ENCODE measurements at regions not wholly inside any gene's neighbourhood (a gene's known extent, or its start where the extent isn't known, plus 50 kb on each side); places are given as distances from the start of the nearest gene placed in this dataset.

- TF ChIP-seq, protein P1, sequence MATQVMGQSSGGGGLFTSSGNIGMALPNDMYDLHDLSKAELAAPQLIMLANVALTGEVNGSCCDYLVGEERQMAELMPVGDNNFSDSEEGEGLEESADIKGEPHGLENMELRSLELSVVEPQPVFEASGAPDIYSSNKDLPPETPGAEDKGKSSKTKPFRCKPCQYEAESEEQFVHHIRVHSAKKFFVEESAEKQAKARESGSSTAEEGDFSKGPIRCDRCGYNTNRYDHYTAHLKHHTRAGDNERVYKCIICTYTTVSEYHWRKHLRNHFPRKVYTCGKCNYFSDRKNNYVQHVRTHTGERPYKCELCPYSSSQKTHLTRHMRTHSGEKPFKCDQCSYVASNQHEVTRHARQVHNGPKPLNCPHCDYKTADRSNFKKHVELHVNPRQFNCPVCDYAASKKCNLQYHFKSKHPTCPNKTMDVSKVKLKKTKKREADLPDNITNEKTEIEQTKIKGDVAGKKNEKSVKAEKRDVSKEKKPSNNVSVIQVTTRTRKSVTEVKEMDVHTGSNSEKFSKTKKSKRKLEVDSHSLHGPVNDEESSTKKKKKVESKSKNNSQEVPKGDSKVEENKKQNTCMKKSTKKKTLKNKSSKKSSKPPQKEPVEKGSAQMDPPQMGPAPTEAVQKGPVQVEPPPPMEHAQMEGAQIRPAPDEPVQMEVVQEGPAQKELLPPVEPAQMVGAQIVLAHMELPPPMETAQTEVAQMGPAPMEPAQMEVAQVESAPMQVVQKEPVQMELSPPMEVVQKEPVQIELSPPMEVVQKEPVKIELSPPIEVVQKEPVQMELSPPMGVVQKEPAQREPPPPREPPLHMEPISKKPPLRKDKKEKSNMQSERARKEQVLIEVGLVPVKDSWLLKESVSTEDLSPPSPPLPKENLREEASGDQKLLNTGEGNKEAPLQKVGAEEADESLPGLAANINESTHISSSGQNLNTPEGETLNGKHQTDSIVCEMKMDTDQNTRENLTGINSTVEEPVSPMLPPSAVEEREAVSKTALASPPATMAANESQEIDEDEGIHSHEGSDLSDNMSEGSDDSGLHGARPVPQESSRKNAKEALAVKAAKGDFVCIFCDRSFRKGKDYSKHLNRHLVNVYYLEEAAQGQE (IDR thresholded peaks at IDR 0.05; ENCODE audit: insufficient read depth in 1 of 2, low read depth in 2 of 2, low read length in 2 of 2): no peak
- no peak for TF ChIP-seq TAF1 (IDR thresholded peaks at IDR 0.05; ENCODE audit: borderline replicate concordance, insufficient read depth, low read length)
- TF ChIP-seq SIN3A (IDR thresholded peaks at IDR 0.05; ENCODE audit: borderline replicate concordance, insufficient read depth, low read length): no peak
- TF ChIP-seq POLR2AphosphoS5 (IDR thresholded peaks at IDR 0.05; ENCODE audit: low read depth, low read length): no peak
- no peak for TF ChIP-seq FOXP2 (optimal IDR thresholded peaks at IDR 0.05; ENCODE audit: borderline replicate concordance, extremely low read depth, extremely low read length, insufficient read depth)
These were observed 269.4 kb downstream of the TCF7L2 start for GRCh38 chr10:113219446-113219845.

DNA sequence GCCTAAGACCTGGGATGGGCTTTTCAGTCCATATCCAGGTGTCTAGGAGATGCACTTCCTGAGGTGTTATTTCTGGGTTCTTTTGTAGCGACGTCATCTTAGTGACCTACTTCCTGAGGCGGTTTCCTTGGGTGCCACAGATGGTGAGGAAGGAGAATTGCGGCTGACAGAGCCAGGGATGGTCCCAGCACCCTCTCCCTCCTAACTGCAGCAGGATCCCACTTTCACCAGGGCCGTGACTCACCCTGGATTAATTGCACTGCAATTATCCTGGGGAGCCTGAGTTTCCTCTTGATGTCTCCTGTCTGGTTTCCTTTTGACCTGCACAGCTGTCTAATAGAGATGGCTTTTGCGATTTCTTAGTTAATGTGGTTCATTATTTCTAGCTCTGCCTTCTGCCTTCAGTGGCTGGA is 271.7 kb downstream of the TCF7L2 start:
- TF ChIP-seq, protein P1 (IDR thresholded peaks at IDR 0.05; ENCODE audit: insufficient read depth in 1 of 2, low read depth in 2 of 2, low read length in 2 of 2): no peak
- TF ChIP-seq SIN3A (IDR thresholded peaks at IDR 0.05; ENCODE audit: borderline replicate concordance, insufficient read depth, low read length): no peak

DNA sequence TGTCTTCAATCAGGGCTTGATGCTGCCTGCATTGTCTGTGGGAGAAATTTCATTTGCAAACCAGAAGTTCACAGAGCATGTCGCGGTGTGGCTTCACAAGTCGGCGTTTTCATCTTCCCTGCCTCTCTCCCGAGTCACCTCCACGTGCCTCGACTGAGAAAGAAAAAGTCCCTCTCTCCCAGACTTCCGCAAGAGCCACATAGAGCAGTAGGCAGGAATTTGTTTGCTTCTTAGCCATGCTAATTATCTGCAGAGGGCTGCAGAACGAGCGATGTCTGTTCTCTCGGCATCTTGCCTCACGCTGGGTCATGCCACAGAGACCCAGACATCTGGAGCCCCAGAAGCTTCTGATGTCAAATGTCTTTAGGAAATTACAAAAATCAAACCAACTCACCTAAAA is 272.2 kb downstream of the TCF7L2 start:
- TF ChIP-seq, protein P1 (IDR thresholded peaks at IDR 0.05; ENCODE audit: insufficient read depth in 1 of 2, low read depth in 2 of 2, low read length in 2 of 2): no peak
- TF ChIP-seq SIN3A (IDR thresholded peaks at IDR 0.05; ENCODE audit: borderline replicate concordance, insufficient read depth, low read length) (no peak), FOXP2 (optimal IDR thresholded peaks at IDR 0.05; ENCODE audit: borderline replicate concordance, extremely low read depth, extremely low read length, insufficient read depth) (no peak), TAF1 (IDR thresholded peaks at IDR 0.05; ENCODE audit: borderline replicate concordance, insufficient read depth, low read length) (no peak), POLR2AphosphoS5 (IDR thresholded peaks at IDR 0.05; ENCODE audit: low read depth, low read length) (no peak)

DNA sequence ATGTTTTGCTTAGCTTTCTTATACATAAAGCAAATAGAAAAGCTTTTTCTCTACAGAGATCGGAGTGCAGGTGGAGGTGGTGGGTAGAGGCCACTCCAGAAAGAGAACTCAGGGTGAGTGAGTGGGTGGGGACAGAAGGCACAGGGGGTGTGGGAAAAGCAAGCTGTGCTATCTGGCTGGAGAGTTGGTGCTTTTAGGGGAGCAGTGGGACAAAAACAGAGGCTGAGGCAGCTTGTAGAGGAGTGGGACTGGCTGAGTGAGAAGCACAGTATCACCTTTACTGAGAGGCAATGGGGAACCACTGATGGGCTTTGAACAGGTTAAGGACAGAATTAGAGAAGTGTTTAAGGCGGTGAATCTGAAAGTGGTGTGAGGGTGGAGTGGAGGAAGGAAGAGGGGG is 275.3 kb downstream of the TCF7L2 start:
- TF ChIP-seq SIN3A (IDR thresholded peaks at IDR 0.05; ENCODE audit: borderline replicate concordance, insufficient read depth, low read length) (no peak), FOXP2 (optimal IDR thresholded peaks at IDR 0.05; ENCODE audit: borderline replicate concordance, extremely low read depth, extremely low read length, insufficient read depth) (no peak), TAF1 (IDR thresholded peaks at IDR 0.05; ENCODE audit: borderline replicate concordance, insufficient read depth, low read length) (no peak), POLR2AphosphoS5 (IDR thresholded peaks at IDR 0.05; ENCODE audit: low read depth, low read length) (no peak)
- TF ChIP-seq, protein P1 (IDR thresholded peaks at IDR 0.05; ENCODE audit: insufficient read depth in 1 of 2, low read depth in 2 of 2, low read length in 2 of 2): no peak

GRCh38 chr10:113225903-113226302 is 275.9 kb downstream of the TCF7L2 start:
- no peak for TF ChIP-seq POLR2AphosphoS5 (IDR thresholded peaks at IDR 0.05; ENCODE audit: low read depth, low read length)
- TF ChIP-seq, protein P1 (IDR thresholded peaks at IDR 0.05; ENCODE audit: insufficient read depth in 1 of 2, low read depth in 2 of 2, low read length in 2 of 2): no peak
- TF ChIP-seq SIN3A (IDR thresholded peaks at IDR 0.05; ENCODE audit: borderline replicate concordance, insufficient read depth, low read length): no peak
- TF ChIP-seq TAF1 (IDR thresholded peaks at IDR 0.05; ENCODE audit: borderline replicate concordance, insufficient read depth, low read length): no peak
- TF ChIP-seq FOXP2 (optimal IDR thresholded peaks at IDR 0.05; ENCODE audit: borderline replicate concordance, extremely low read depth, extremely low read length, insufficient read depth): no peak

Measured in PFSK-1 (cell line).